Activated CD8-positive, alpha-beta T cell treated with anti-CD3 and anti-CD28 coated beads, Interleukin-2, amount 10 ng/mL, durations not matched to agents 7 days and 5 days (primary cell): ENCODE measurements at regions not wholly inside any gene's neighbourhood (a gene's known extent, or its start where the extent isn't known, plus 50 kb on each side); places are given as distances from the start of the nearest gene placed in this dataset.
"Not testable (repeated sequence)": the region's sequence is repeated elsewhere in the genome, so short reads cannot be mapped to it uniquely, and the experiment has no call there.

Experiments used
- ATAC-seq: fragments of 150-1000 bp; cut with Tn5 transposase; one replicate; pipeline ENCODE4 v1.10.0; 2021; ENCODE audit warnings: moderate library complexity
- CTCF ChIA-PET: fragments of 350-600 bp; sonication (Branson Sonifier 250); formaldehyde crosslinking; loops from one replicate; lab custom pipeline; 2021; ENCODE audit warnings: antibody characterized with exemption; lab: Charles Lee
- POLR2A ChIA-PET: fragments of 350-600 bp; sonication (Branson Sonifier 250); formaldehyde crosslinking; loops from one replicate; lab custom pipeline; 2021; ENCODE audit warnings: antibody characterized with exemption; lab: Charles Lee
- DNase-seq: peaks from one replicate; pipeline ENCODE4 v3.0.0-alpha.2; 2020
- H3K27ac Mint-ChIP-seq: one replicate; pipeline ENCODE4 v1.8.0; 2021; ENCODE audit warnings: mild to moderate bottlenecking, mixed read lengths
- H3K27me3 Mint-ChIP-seq: one replicate; pipeline ENCODE4 v1.8.0; 2021; ENCODE audit warnings: low read depth, mixed read lengths
- H3K36me3 Mint-ChIP-seq: one replicate; pipeline ENCODE4 v1.8.0; 2021; ENCODE audit warnings: low read depth, mixed read lengths
- H3K4me1 Mint-ChIP-seq: one replicate; pipeline ENCODE4 v1.8.0; 2021; ENCODE audit warnings: low read depth, mixed read lengths
- H3K4me3 Mint-ChIP-seq: one replicate; pipeline ENCODE4 v1.8.0; 2021; ENCODE audit warnings: mild to moderate bottlenecking, mixed read lengths
- H3K9me3 Mint-ChIP-seq: one replicate; pipeline ENCODE4 v1.8.0; 2022; ENCODE audit warnings: mixed read lengths; ENCODE audit not compliant: insufficient read depth

GRCh38 chr1:30588311-30589073 is 134.9 kb downstream of the MATN1 start:
- ChIA-PET CTCF (no interaction called here), POLR2A (no interaction called here)
- H3K9me3 Mint-ChIP-seq = peaks cover 6% of the 10 kb centered on the region
- no peak for ATAC-seq
- no peaks in the 10 kb centered on the region for H3K4me1 Mint-ChIP-seq
- no peak overlapping the region for H3K27ac Mint-ChIP-seq
- no peak overlapping the region for H3K4me3 Mint-ChIP-seq
- no peak for DNase-seq
- H3K36me3 Mint-ChIP-seq = no peaks in the 10 kb centered on the region
- H3K27me3 Mint-ChIP-seq = peaks cover 26% of the 10 kb centered on the region

GRCh38 chr1:30586671-30587070 is 136.7 kb downstream of the MATN1 start:
- peaks cover 22% of the 10 kb centered on the region for H3K27me3 Mint-ChIP-seq
- no peaks in the 10 kb centered on the region for H3K36me3 Mint-ChIP-seq
- H3K4me3 Mint-ChIP-seq = no peak overlapping the region
- DNase-seq (no peak), ATAC-seq (no peak)
- no peak overlapping the region for H3K27ac Mint-ChIP-seq
- H3K9me3 Mint-ChIP-seq = peaks cover 7% of the 10 kb centered on the region
- ChIA-PET CTCF (no interaction called here), POLR2A (no interaction called here)
- no peaks in the 10 kb centered on the region for H3K4me1 Mint-ChIP-seq

GRCh38 chr1:30579580-30579979 is 143.8 kb downstream of the MATN1 start:
- ATAC-seq = no peak
- no peaks in the 10 kb centered on the region for H3K36me3 Mint-ChIP-seq
- ChIA-PET POLR2A (no interaction called here), CTCF (no interaction called here)
- H3K4me1 Mint-ChIP-seq = no peaks in the 10 kb centered on the region
- H3K27ac Mint-ChIP-seq = no peak overlapping the region
- H3K4me3 Mint-ChIP-seq = no peak overlapping the region
- H3K9me3 Mint-ChIP-seq = peaks cover 7% of the 10 kb centered on the region
- DNase-seq = no peak
- peaks cover 12% of the 10 kb centered on the region for H3K27me3 Mint-ChIP-seq

- POLR2A ChIA-PET = no interaction called here
- CTCF ChIA-PET = no interaction called here
Observed at GRCh38 chr1:30575066-30575465, 148.3 kb downstream of the MATN1 start.

GRCh38 chr1:30572192-30572591 is 151.2 kb downstream of the MATN1 start:
- Mint-ChIP-seq H3K4me1 (no peaks in the 10 kb centered on the region), H3K27ac (no peak overlapping the region), H3K4me3 (no peak overlapping the region), H3K36me3 (no peaks in the 10 kb centered on the region), H3K27me3 (peaks cover 4% of the 10 kb centered on the region), H3K9me3 (no peaks in the 10 kb centered on the region)
- DNase-seq (no peak), ATAC-seq (no peak)
- ChIA-PET CTCF (no interaction called here), POLR2A (no interaction called here)

More at GRCh38 chr1:30575066-30575465, 148.3 kb downstream of the MATN1 start:
- ATAC-seq (no peak), DNase-seq (no peak)
- H3K27me3 Mint-ChIP-seq = peaks cover 2% of the 10 kb centered on the region
- no peaks in the 10 kb centered on the region for H3K36me3 Mint-ChIP-seq
- H3K4me3 Mint-ChIP-seq = no peak overlapping the region
- no peaks in the 10 kb centered on the region for H3K9me3 Mint-ChIP-seq
- H3K4me1 Mint-ChIP-seq = no peaks in the 10 kb centered on the region
- H3K27ac Mint-ChIP-seq = no peak overlapping the region

GRCh38 chr1:30571380-30571779 is 152.0 kb downstream of the MATN1 start:
- CTCF ChIA-PET = no interaction called here
- H3K9me3 Mint-ChIP-seq = no peaks in the 10 kb centered on the region
- ATAC-seq = no peak
- H3K27me3 Mint-ChIP-seq = peaks cover 4% of the 10 kb centered on the region
- POLR2A ChIA-PET = no interaction called here
- no peaks in the 10 kb centered on the region for H3K36me3 Mint-ChIP-seq
- H3K4me3 Mint-ChIP-seq = no peak overlapping the region
- H3K27ac Mint-ChIP-seq = no peak overlapping the region
- no peak for DNase-seq
- H3K4me1 Mint-ChIP-seq = no peaks in the 10 kb centered on the region

GRCh38 chr1:30569384-30569783 is 154.0 kb downstream of the MATN1 start:
- Mint-ChIP-seq H3K4me3 (no peak overlapping the region), H3K9me3 (no peaks in the 10 kb centered on the region), H3K27me3 (peaks cover 4% of the 10 kb centered on the region), H3K4me1 (no peaks in the 10 kb centered on the region), H3K27ac (no peak overlapping the region), H3K36me3 (no peaks in the 10 kb centered on the region)
- ATAC-seq (no peak), DNase-seq (no peak)
- CTCF ChIA-PET = no interaction called here
- POLR2A ChIA-PET = no interaction called here

GRCh38 chr1:30562559-30562958 is 160.8 kb downstream of the MATN1 start:
- Mint-ChIP-seq H3K27ac (no peak overlapping the region), H3K27me3 (peaks cover 5% of the 10 kb centered on the region), H3K9me3 (peaks cover 4% of the 10 kb centered on the region), H3K4me3 (no peak overlapping the region), H3K36me3 (no peaks in the 10 kb centered on the region), H3K4me1 (no peaks in the 10 kb centered on the region)
- POLR2A ChIA-PET = no interaction called here
- CTCF ChIA-PET = no interaction called here
- no peak for DNase-seq
- ATAC-seq = no peak

GRCh38 chr1:30551603-30552002 is 171.8 kb downstream of the MATN1 start:
- Mint-ChIP-seq H3K36me3 (no peaks in the 10 kb centered on the region), H3K4me1 (no peaks in the 10 kb centered on the region), H3K27me3 (peaks cover 8% of the 10 kb centered on the region), H3K9me3 (no peaks in the 10 kb centered on the region), H3K4me3 (no peak overlapping the region), H3K27ac (no peak overlapping the region)
- CTCF ChIA-PET = no interaction called here
- POLR2A ChIA-PET = no interaction called here
- ATAC-seq = no peak
- DNase-seq = no peak

GRCh38 chr1:30550365-30551220 is 172.8 kb downstream of the MATN1 start:
- ATAC-seq = no peak
- POLR2A ChIA-PET = no interaction called here

GRCh38 chr1:30549872-30550271 is 173.5 kb downstream of the MATN1 start:
- H3K4me3 Mint-ChIP-seq, DNase-seq, H3K27me3 Mint-ChIP-seq, H3K9me3 Mint-ChIP-seq, H3K36me3 Mint-ChIP-seq, POLR2A ChIA-PET, CTCF ChIA-PET, H3K4me1 Mint-ChIP-seq, ATAC-seq, H3K27ac Mint-ChIP-seq: not testable (repeated sequence)

More at GRCh38 chr1:30550365-30551220, 172.8 kb downstream of the MATN1 start:
- H3K27ac Mint-ChIP-seq = no peak overlapping the region
- no peaks in the 10 kb centered on the region for H3K9me3 Mint-ChIP-seq
- DNase-seq = no peak
- H3K4me1 Mint-ChIP-seq = no peaks in the 10 kb centered on the region
- no peak overlapping the region for H3K4me3 Mint-ChIP-seq
- H3K36me3 Mint-ChIP-seq = no peaks in the 10 kb centered on the region
- peaks cover 4% of the 10 kb centered on the region for H3K27me3 Mint-ChIP-seq
- CTCF ChIA-PET = no interaction called here

GRCh38 chr1:30548294-30548693 is 175.1 kb downstream of the MATN1 start:
- peaks cover 8% of the 10 kb centered on the region for H3K27me3 Mint-ChIP-seq
- no peak overlapping the region for H3K27ac Mint-ChIP-seq
- no peaks in the 10 kb centered on the region for H3K4me1 Mint-ChIP-seq

More at GRCh38 chr1:30548294-30548693, 175.1 kb downstream of the MATN1 start:
- H3K36me3 Mint-ChIP-seq = no peaks in the 10 kb centered on the region
- ChIA-PET POLR2A (no interaction called here), CTCF (no interaction called here)
- no peak for DNase-seq
- no peak for ATAC-seq
- no peaks in the 10 kb centered on the region for H3K9me3 Mint-ChIP-seq
- no peak overlapping the region for H3K4me3 Mint-ChIP-seq
